Inflammatory macrophage (primary cell): ENCODE measurements at regions not wholly inside any gene's neighbourhood (a gene's known extent, or its start where the extent isn't known, plus 50 kb on each side); places are given as distances from the start of the nearest gene placed in this dataset.

Experiments
- DNase-seq, 2 donors: peaks; one replicate each; pipeline ENCODE4 v3.0.0-alpha.2; 2020 to 2022

- DNase-seq, result no peak
These were observed 51.0 kb upstream of the MLIP start for GRCh38 chr6:54060286-54060685.
